OCI-LY7 (cell line): ENCODE measurements at regions not wholly inside any gene's neighbourhood (a gene's known extent, or its start where the extent isn't known, plus 50 kb on each side); places are given as distances from the start of the nearest gene placed in this dataset.

ENCODE experiments used
- EZH2phosphoT487 ChIP-seq: fragments of 200-600 bp; sonication (generic); IDR thresholded peaks from 2 replicates; pipeline ENCODE4 v1.6.1; 2018; ENCODE audit warnings: low read depth, borderline replicate concordance, mild to moderate bottlenecking, mixed run types, antibody characterized with exemption, low read length, moderate library complexity, mixed read lengths
- TF ChIP-seq, protein P1 (sequence below): fragments of 200-600 bp; sonication (generic); conservative IDR thresholded peaks from 2 replicates; pipeline ENCODE4 v1.5.1; 2014; ENCODE audit warnings: mild to moderate bottlenecking, antibody characterized with exemption, low read length, moderate library complexity, mixed read lengths

DNA sequence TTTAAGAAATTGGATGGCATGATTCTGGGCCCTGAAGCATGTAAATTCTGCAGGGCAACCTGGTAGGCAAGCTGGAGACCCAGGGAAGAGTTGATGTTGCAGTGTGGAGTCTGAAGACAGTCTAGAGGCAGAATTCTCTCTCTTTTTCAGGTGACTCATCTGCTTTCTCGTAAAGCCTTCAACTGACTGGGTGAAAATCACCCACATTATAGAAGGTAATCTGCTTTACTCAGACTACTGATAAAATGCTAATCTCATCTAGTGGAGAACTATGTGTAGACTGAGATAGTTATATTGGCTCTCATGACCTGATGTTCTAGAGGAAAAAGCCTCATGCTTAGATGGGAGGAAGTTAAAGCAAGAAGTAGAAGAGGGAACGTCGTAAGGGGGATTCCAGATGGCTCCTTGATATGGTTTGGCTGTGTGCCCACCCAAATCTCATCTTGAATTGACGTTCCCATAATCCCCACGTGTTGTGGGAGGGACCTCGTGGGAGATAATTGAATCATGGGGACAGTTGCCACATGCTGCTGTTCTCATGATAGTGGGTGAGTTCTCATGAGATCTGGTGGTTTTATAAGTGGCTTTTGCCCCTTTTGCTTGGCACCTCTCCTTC, 723.8 kb downstream of the BCL11B start:
- TF ChIP-seq, protein P1, sequence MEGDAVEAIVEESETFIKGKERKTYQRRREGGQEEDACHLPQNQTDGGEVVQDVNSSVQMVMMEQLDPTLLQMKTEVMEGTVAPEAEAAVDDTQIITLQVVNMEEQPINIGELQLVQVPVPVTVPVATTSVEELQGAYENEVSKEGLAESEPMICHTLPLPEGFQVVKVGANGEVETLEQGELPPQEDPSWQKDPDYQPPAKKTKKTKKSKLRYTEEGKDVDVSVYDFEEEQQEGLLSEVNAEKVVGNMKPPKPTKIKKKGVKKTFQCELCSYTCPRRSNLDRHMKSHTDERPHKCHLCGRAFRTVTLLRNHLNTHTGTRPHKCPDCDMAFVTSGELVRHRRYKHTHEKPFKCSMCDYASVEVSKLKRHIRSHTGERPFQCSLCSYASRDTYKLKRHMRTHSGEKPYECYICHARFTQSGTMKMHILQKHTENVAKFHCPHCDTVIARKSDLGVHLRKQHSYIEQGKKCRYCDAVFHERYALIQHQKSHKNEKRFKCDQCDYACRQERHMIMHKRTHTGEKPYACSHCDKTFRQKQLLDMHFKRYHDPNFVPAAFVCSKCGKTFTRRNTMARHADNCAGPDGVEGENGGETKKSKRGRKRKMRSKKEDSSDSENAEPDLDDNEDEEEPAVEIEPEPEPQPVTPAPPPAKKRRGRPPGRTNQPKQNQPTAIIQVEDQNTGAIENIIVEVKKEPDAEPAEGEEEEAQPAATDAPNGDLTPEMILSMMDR = no peak
- TF ChIP-seq EZH2phosphoT487 = no peak
